Nucleus accumbens (tissue), 56 donors: ENCODE measurements at regions not wholly inside any gene's neighbourhood (a gene's known extent, or its start where the extent isn't known, plus 50 kb on each side); places are given as distances from the start of the nearest gene placed in this dataset.

Experiments
- DNase-seq, 56 donors: peaks; one replicate each; lab custom pipeline; 2025; lab: John Stamatoyannopoulos, UW

- DNase-seq: no peak
Observed at GRCh38 chr1:79568411-79568810, 561.9 kb upstream of the ADGRL4 start.

GRCh38 chr1:79561521-79561978 lies 555.0 kb upstream of the ADGRL4 start:
- no peak for DNase-seq

- no peak for DNase-seq
Observed at GRCh38 chr1:79556189-79556588, 549.7 kb upstream of the ADGRL4 start.

- DNase-seq: no peak
Observed at GRCh38 chr1:79554688-79555087, 548.2 kb upstream of the ADGRL4 start.

- DNase-seq: no peak
Observed at GRCh38 chr1:79551321-79551720, 544.8 kb upstream of the ADGRL4 start.

GRCh38 chr1:79550402-79550801 lies 543.9 kb upstream of the ADGRL4 start:
- no peak for DNase-seq

GRCh38 chr1:79549201-79549600 lies 542.7 kb upstream of the ADGRL4 start:
- no peak for DNase-seq

- DNase-seq: no peak
Observed at GRCh38 chr1:79547514-79547913, 541.0 kb upstream of the ADGRL4 start.

- no peak for DNase-seq
Observed at GRCh38 chr1:79543394-79543793, 536.9 kb upstream of the ADGRL4 start.

GRCh38 chr1:79539001-79539400 lies 532.5 kb upstream of the ADGRL4 start:
- DNase-seq: no peak

- DNase-seq: no peak
Observed at GRCh38 chr1:79532555-79532954, 526.0 kb upstream of the ADGRL4 start.

- no peak for DNase-seq
Observed at GRCh38 chr1:79531790-79532189, 525.3 kb upstream of the ADGRL4 start.

GRCh38 chr1:79530476-79530875 lies 523.9 kb upstream of the ADGRL4 start:
- DNase-seq: no peak

- DNase-seq: no peak
Observed at GRCh38 chr1:79530055-79530454, 523.5 kb upstream of the ADGRL4 start.

- DNase-seq: no peak
Observed at GRCh38 chr1:79524126-79524525, 517.6 kb upstream of the ADGRL4 start.

- no peak for DNase-seq
Observed at GRCh38 chr1:79519084-79519760, 512.7 kb upstream of the ADGRL4 start.

- no peak for DNase-seq
Observed at GRCh38 chr1:79517470-79518224, 511.1 kb upstream of the ADGRL4 start.

GRCh38 chr1:79507770-79508169 lies 501.2 kb upstream of the ADGRL4 start:
- no peak for DNase-seq

GRCh38 chr1:79501153-79501552 lies 494.6 kb upstream of the ADGRL4 start:
- no peak for DNase-seq

GRCh38 chr1:79499541-79499940 lies 493.0 kb upstream of the ADGRL4 start:
- no peak for DNase-seq

- DNase-seq: peak in 1 of 56 donors; percentile 31
Observed at GRCh38 chr1:79497193-79497773, 490.8 kb upstream of the ADGRL4 start.

- DNase-seq: no peak
Observed at GRCh38 chr1:79496129-79496528, 489.6 kb upstream of the ADGRL4 start.
